SK-N-SH (cell line): ENCODE measurements at regions not wholly inside any gene's neighbourhood (a gene's known extent, or its start where the extent isn't known, plus 50 kb on each side); places are given as distances from the start of the nearest gene placed in this dataset.

Source experiments
- CHD2 ChIP-seq: fragments of 150-350 bp; IDR thresholded peaks from 2 replicates; pipeline ENCODE4 v1.6.1; 2018; ENCODE audit warnings: low read length; ENCODE audit not compliant: partially characterized antibody
- CTCF ChIP-seq: fragments of 200-600 bp; sonication (generic); IDR thresholded peaks from 2 replicates; pipeline ENCODE4 v1.6.1; 2017; ENCODE audit warnings: antibody characterized with exemption, mild to moderate bottlenecking, moderate library complexity
- EP300 ChIP-seq, 2 experiments: IDR thresholded peaks; 2 replicates each; pipeline versions ENCODE4 v1.4.0 to v1.6.1; 2012; ENCODE audit warnings: borderline replicate concordance in 1 of 2, low read depth in 1 of 2, low read length in 1 of 2
- FOXM1 ChIP-seq: IDR thresholded peaks from 2 replicates; pipeline ENCODE4 v1.4.0; 2012; ENCODE audit warnings: low read depth, mild to moderate bottlenecking
- IRF3 ChIP-seq: fragments of 150-350 bp; IDR thresholded peaks from 2 replicates; pipeline ENCODE4 v1.6.1; 2016; ENCODE audit warnings: mild to moderate bottlenecking, low read depth, low read length
- PBX3 ChIP-seq: IDR thresholded peaks from 2 replicates; pipeline ENCODE4; 2012
- TAF1 ChIP-seq: IDR thresholded peaks from 2 replicates; pipeline ENCODE4 v1.6.1; 2012; ENCODE audit warnings: low read depth, mild to moderate bottlenecking, low read length, moderate library complexity, borderline replicate concordance
- TCF12 ChIP-seq: IDR thresholded peaks from 2 replicates; pipeline ENCODE4 v1.4.0; 2012
- USF1 ChIP-seq: IDR thresholded peaks from 2 replicates; pipeline ENCODE4 v1.4.0; 2012; ENCODE audit warnings: low read depth, borderline replicate concordance
- USF2 ChIP-seq: fragments of 150-350 bp; IDR thresholded peaks from 2 replicates; pipeline ENCODE4 v1.6.1; 2017; ENCODE audit warnings: antibody characterized with exemption, low read length, low read depth, borderline replicate concordance
- YY1 ChIP-seq: IDR thresholded peaks from 2 replicates; pipeline ENCODE4 v1.4.0; 2012; ENCODE audit warnings: low read depth, mild to moderate bottlenecking

GRCh38 chrX:10989386-10989785, 121.7 kb upstream of the HCCS start:
- no peak for TF ChIP-seq USF1
- TF ChIP-seq CHD2, result no peak
- no peak for TF ChIP-seq USF2
- no peak for TF ChIP-seq TCF12
- no peak for TF ChIP-seq CTCF
- TF ChIP-seq EP300 (IDR thresholded peaks at IDR 0.05; ENCODE audit: borderline replicate concordance in 1 of 2, low read depth in 1 of 2, low read length in 1 of 2), result no peak
- no peak for TF ChIP-seq TAF1
- no peak for TF ChIP-seq IRF3
- no peak for TF ChIP-seq FOXM1
- no peak for TF ChIP-seq PBX3
- TF ChIP-seq YY1, result no peak
